H9 (cell line): ENCODE measurements at regions not wholly inside any gene's neighbourhood (a gene's known extent, or its start where the extent isn't known, plus 50 kb on each side); places are given as distances from the start of the nearest gene placed in this dataset.

Source experiments
- DNase-seq: peaks from one replicate; pipeline ENCODE4 v3.0.0-alpha.2; 2017
- H2AFZ ChIP-seq: one replicate; pipeline ENCODE4 v1.6.1; 2013; ENCODE audit warnings: mild to moderate bottlenecking, low read length, control low read depth, moderate library complexity
- H2AK5ac ChIP-seq: 2 replicates; pipeline ENCODE4 v1.6.1; 2013; ENCODE audit warnings: low read length, control low read depth, mixed read lengths; ENCODE audit not compliant: insufficient read length
- H2BK120ac ChIP-seq: one replicate; pipeline ENCODE4 v1.6.1; 2013; ENCODE audit warnings: low read depth, mild to moderate bottlenecking, low read length, control low read depth, inconsistent platforms; ENCODE audit not compliant: poor library complexity, severe bottlenecking
- H2BK12ac ChIP-seq: 2 replicates; pipeline ENCODE4 v1.6.1; 2013; ENCODE audit warnings: low read length, control low read depth, mixed read lengths, low read depth; ENCODE audit not compliant: insufficient read length
- H2BK15ac ChIP-seq: 2 replicates; pipeline ENCODE4 v1.6.1; 2013; ENCODE audit warnings: low read depth, low read length, control low read depth
- H2BK20ac ChIP-seq: one replicate; pipeline ENCODE4 v1.6.1; 2013; ENCODE audit warnings: low read depth, mild to moderate bottlenecking, low read length, control low read depth, inconsistent platforms; ENCODE audit not compliant: poor library complexity, severe bottlenecking
- H2BK5ac ChIP-seq: 2 replicates; pipeline ENCODE4 v1.6.1; 2013; ENCODE audit warnings: low read length, control low read depth, mixed read lengths; ENCODE audit not compliant: insufficient read length
- H3K14ac ChIP-seq: 2 replicates; pipeline ENCODE4 v1.6.1; 2013; ENCODE audit warnings: low read length, control low read depth; ENCODE audit not compliant: insufficient read depth
- H3K18ac ChIP-seq: 2 replicates; pipeline ENCODE4 v1.6.1; 2013; ENCODE audit warnings: low read depth, mild to moderate bottlenecking, mixed read lengths, low read length, control low read depth; ENCODE audit not compliant: insufficient read length
- H3K23ac ChIP-seq: 2 replicates; pipeline ENCODE4 v1.6.1; 2013; ENCODE audit warnings: low read length, control low read depth, mixed read lengths, low read depth; ENCODE audit not compliant: insufficient read length
- H3K23me2 ChIP-seq: 2 replicates; pipeline ENCODE4 v1.6.1; 2013; ENCODE audit warnings: low read depth, mild to moderate bottlenecking, mixed read lengths, low read length, control low read depth; ENCODE audit not compliant: insufficient read length, poor library complexity, severe bottlenecking
- H3K27ac ChIP-seq: 2 replicates; pipeline ENCODE4 v1.5.1; 2013; ENCODE audit warnings: low read length, control low read depth, mixed read lengths, low read depth; ENCODE audit not compliant: insufficient read length
- H3K27me3 ChIP-seq: 2 replicates; pipeline ENCODE4 v1.6.1; 2013; ENCODE audit warnings: low read length, control low read depth, inconsistent platforms; ENCODE audit not compliant: insufficient read depth
- H3K4ac ChIP-seq: 2 replicates; pipeline ENCODE4 v1.6.1; 2013; ENCODE audit warnings: low read depth, mild to moderate bottlenecking, control low read depth, inconsistent platforms, low read length, moderate library complexity
- H3K4me1 ChIP-seq: 2 replicates; pipeline ENCODE4 v1.6.1; 2013; ENCODE audit warnings: low read length, control low read depth, inconsistent platforms; ENCODE audit not compliant: insufficient read depth
- H3K4me2 ChIP-seq: 2 replicates; pipeline ENCODE4 v1.6.1; 2013; ENCODE audit warnings: low read length, control low read depth, mixed read lengths; ENCODE audit not compliant: insufficient read length, insufficient read depth
- H3K56ac ChIP-seq: 2 replicates; pipeline ENCODE4 v1.6.1; 2013; ENCODE audit warnings: low read depth, mild to moderate bottlenecking, mixed read lengths, low read length, control low read depth; ENCODE audit not compliant: insufficient read length
- H3K79me1 ChIP-seq: 2 replicates; pipeline ENCODE4 v1.6.1; 2013; ENCODE audit warnings: low read depth, mild to moderate bottlenecking, moderate library complexity, low read length, control low read depth, inconsistent platforms; ENCODE audit not compliant: insufficient read depth, poor library complexity, severe bottlenecking
- H3K79me2 ChIP-seq: 2 replicates; pipeline ENCODE4 v1.6.1; 2013; ENCODE audit warnings: low read length, control low read depth, inconsistent platforms; ENCODE audit not compliant: insufficient read depth
- H3K9ac ChIP-seq: 2 replicates; pipeline ENCODE4 v1.6.1; 2013; ENCODE audit warnings: low read length, control low read depth, mixed read lengths; ENCODE audit not compliant: insufficient read length; ENCODE audit errors: extremely low read depth
- H3K9me3 ChIP-seq: one replicate; pipeline ENCODE4 v1.6.1; 2013; ENCODE audit warnings: low read depth, low read length, inconsistent platforms; ENCODE audit not compliant: control insufficient read depth
- H3T11ph ChIP-seq: one replicate; pipeline ENCODE4 v1.6.1; 2013; ENCODE audit warnings: mild to moderate bottlenecking, low read length, control low read depth, inconsistent platforms
- H4K20me1 ChIP-seq: one replicate; pipeline ENCODE4 v1.6.1; 2013; ENCODE audit not compliant: control insufficient read depth, insufficient read length, insufficient read depth
- H4K5ac ChIP-seq: 2 replicates; pipeline ENCODE4 v1.6.1; 2013; ENCODE audit warnings: low read depth, mild to moderate bottlenecking, mixed read lengths, low read length, control low read depth; ENCODE audit not compliant: insufficient read length
- H4K8ac ChIP-seq: replicated peaks from 2 replicates; pipeline ENCODE4 v1.6.1; 2013; ENCODE audit warnings: low read length, control low read depth, mixed read lengths, low read depth; ENCODE audit not compliant: insufficient read length
- H4K91ac ChIP-seq: 2 replicates; pipeline ENCODE4 v1.6.1; 2013; ENCODE audit warnings: low read depth, mild to moderate bottlenecking, moderate library complexity, mixed read lengths, low read length, control low read depth; ENCODE audit not compliant: insufficient read length
- H3K27ac Mint-ChIP-seq, 3 experiments: 2 replicates in 2 of 3; 3 replicates in 1 of 3; pipeline ENCODE4 v1.8.0; 2020 to 2021; ENCODE audit warnings: mixed read lengths in 3 of 3, mild to moderate bottlenecking in 1 of 3, moderate library complexity in 1 of 3
- H3K27me3 Mint-ChIP-seq: 2 replicates; pipeline ENCODE4 v1.8.0; 2021; ENCODE audit warnings: low read depth, mild to moderate bottlenecking, moderate library complexity, mixed read lengths
- H3K36me3 Mint-ChIP-seq, 3 experiments: 2 replicates in 2 of 3; 3 replicates in 1 of 3; pipeline ENCODE4 v1.8.0; 2020 to 2021; ENCODE audit warnings: low read depth in 3 of 3, mixed read lengths in 3 of 3; ENCODE audit not compliant: insufficient read depth in 1 of 3
- H3K4me1 Mint-ChIP-seq, 2 experiments: 2 replicates each; pipeline ENCODE4 v1.8.0; 2020; ENCODE audit warnings: mixed read lengths in 2 of 2
- H3K4me3 Mint-ChIP-seq, 2 experiments: 2 replicates in 1 of 2; 3 replicates in 1 of 2; pipeline ENCODE4 v1.8.0; 2020 to 2021; ENCODE audit warnings: mild to moderate bottlenecking in 2 of 2, mixed read lengths in 2 of 2, moderate library complexity in 1 of 2
- H3K9me3 Mint-ChIP-seq, 2 experiments: 2 replicates in 1 of 2; 3 replicates in 1 of 2; pipeline ENCODE4 v1.8.0; 2020; ENCODE audit warnings: mild to moderate bottlenecking in 2 of 2, mixed read lengths in 2 of 2, moderate library complexity in 1 of 2
- WGBS: extraction: QIAGEN DNeasy Blood & Tissue Kit; methylation state at CpG from one replicate; pipeline ENCODE4 v1.1.7; 2013; ENCODE audit warnings: missing lambda C conversion rate, low lambda C conversion rate, mixed read lengths; ENCODE audit not compliant: insufficient read length; ENCODE audit errors: extremely low coverage; 5-methylcytosine and 5-hydroxymethylcytosine counted together
- TF ChIP-seq, protein P1 (sequence below): fragments of 200-600 bp; sonication (generic); conservative IDR thresholded peaks from 3 replicates; pipeline ENCODE4 v1.8.0; 2021; ENCODE audit warnings: antibody characterized with exemption, mild to moderate bottlenecking

DNA sequence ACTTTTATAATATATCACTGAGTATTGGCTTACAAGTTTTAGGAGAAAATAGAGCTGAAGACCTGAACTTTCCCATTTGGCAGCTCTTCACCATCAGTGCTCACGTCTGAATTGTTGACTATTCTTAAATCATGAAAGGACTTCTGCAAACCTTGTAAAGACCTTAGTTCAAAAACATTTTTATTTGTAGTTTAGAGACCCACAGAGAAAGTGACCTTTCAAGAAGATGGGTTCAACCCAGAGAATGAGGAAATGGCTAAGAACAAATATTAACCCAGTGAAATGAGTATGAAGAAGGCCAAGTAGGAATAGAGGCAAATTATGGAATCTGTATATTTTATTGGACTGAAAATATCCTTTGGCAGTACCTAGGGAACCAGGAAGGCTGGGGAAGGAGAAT lies 1151.1 kb downstream of the GATA3 start:
- no peak overlapping the region for H3K56ac ChIP-seq
- TF ChIP-seq, protein P1, sequence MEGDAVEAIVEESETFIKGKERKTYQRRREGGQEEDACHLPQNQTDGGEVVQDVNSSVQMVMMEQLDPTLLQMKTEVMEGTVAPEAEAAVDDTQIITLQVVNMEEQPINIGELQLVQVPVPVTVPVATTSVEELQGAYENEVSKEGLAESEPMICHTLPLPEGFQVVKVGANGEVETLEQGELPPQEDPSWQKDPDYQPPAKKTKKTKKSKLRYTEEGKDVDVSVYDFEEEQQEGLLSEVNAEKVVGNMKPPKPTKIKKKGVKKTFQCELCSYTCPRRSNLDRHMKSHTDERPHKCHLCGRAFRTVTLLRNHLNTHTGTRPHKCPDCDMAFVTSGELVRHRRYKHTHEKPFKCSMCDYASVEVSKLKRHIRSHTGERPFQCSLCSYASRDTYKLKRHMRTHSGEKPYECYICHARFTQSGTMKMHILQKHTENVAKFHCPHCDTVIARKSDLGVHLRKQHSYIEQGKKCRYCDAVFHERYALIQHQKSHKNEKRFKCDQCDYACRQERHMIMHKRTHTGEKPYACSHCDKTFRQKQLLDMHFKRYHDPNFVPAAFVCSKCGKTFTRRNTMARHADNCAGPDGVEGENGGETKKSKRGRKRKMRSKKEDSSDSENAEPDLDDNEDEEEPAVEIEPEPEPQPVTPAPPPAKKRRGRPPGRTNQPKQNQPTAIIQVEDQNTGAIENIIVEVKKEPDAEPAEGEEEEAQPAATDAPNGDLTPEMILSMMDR: no peak
- no peaks in the 10 kb centered on the region for H3K79me2 ChIP-seq
- H3K4me1 Mint-ChIP-seq: peaks cover 3% of the 10 kb centered on the region in 2 experiments; a peak in 3 of 4 replicates
- H3K4ac ChIP-seq: no peak overlapping the region
- H3K23me2 ChIP-seq: no peaks in the 10 kb centered on the region
- H3K9ac ChIP-seq: no peak overlapping the region
- H4K5ac ChIP-seq: no peak overlapping the region
- H4K8ac ChIP-seq: no peak overlapping the region
- H2AFZ ChIP-seq: no peak overlapping the region
- H3K27me3 ChIP-seq: no peaks in the 10 kb centered on the region
- no peaks in the 10 kb centered on the region for H3K4me1 ChIP-seq
- no peak overlapping the region for H2BK5ac ChIP-seq
- no peaks in the 10 kb centered on the region for H3K9me3 ChIP-seq
- H2BK20ac ChIP-seq: no peak overlapping the region
- no peak overlapping the region for H3K27ac Mint-ChIP-seq
- no CpG with 5 or more reads among the region's 1 CpG for WGBS
- peaks cover 5% of the 10 kb centered on the region for H3K27me3 Mint-ChIP-seq
- no peaks in the 10 kb centered on the region for H4K20me1 ChIP-seq
- no peak overlapping the region for H3K4me2 ChIP-seq
- no peaks in the 10 kb centered on the region for H3K9me3 Mint-ChIP-seq
- H3K23ac ChIP-seq: no peak overlapping the region
- no peak overlapping the region for H3T11ph ChIP-seq
- no peak overlapping the region for H3K18ac ChIP-seq
- H2AK5ac ChIP-seq: no peak overlapping the region
- no peak overlapping the region for H2BK15ac ChIP-seq
- H2BK12ac ChIP-seq: no peak overlapping the region
- H4K91ac ChIP-seq: no peak overlapping the region
- no peaks in the 10 kb centered on the region for H3K36me3 Mint-ChIP-seq
- no peak overlapping the region for H3K4me3 Mint-ChIP-seq
- H3K79me1 ChIP-seq: no peaks in the 10 kb centered on the region
- H3K14ac ChIP-seq: no peak overlapping the region
- no peak overlapping the region for H2BK120ac ChIP-seq
- H3K27ac ChIP-seq: no peak overlapping the region
- no peak for DNase-seq
